ENCODE measurements at regions not wholly inside any gene's neighbourhood (a gene's known extent, or its start where the extent isn't known, plus 50 kb on each side); places are given as distances from the start of the nearest gene placed in this dataset.

DNA sequence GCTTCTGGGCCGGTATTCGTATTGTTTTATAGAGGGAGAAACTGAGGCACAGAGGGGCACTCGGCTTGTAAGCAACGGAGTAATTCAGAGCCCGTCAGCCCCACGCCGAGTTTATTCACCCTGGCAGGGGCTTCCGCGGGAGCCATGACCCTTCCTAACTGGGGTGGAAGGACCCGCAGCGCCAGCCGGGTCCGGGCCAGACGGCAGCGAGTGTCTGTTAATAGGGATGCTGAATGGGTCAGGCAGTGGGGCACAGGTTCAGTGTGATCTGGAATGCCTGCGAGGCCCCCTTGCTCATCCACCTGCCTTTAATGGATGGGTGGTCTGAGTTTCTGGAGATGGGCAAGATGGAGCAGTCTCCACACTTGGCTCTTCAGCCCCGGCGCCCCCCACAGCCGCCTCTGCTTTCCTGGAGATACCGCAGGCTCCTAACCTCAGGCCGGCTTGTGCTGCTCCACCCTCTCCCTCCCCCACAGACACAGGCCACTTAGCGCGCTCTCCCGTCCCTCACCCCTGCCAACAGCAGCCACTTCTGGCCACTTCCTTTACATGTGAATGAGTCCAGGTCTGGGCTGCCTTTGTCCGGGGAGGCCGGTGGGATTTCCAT lies 147.1 kb downstream of the ERCC6L2 start:
- Histone ChIP-seq H3K27ac (peak overlapping the region in 4 of 10 donors; percentile 70 to 83 (median 80)), H3K27me3 (peaks cover 2 to 83% (median 55%) of the 10 kb centered on the region in 7 donors), H3K4me3 (peak overlapping the region in 9 of 10 donors; percentile 44 to 80 (median 62)), H3K4me1 (peaks cover 7 to 38% (median 27%) of the 10 kb centered on the region in 9 donors), H3K9me3 (no peaks in the 10 kb centered on the region), H3K36me3 (no peaks in the 10 kb centered on the region)
- DNase-seq: peak; percentile 34 to 51
- no peak for TF ChIP-seq CTCF (IDR thresholded peaks at IDR 0.05)
- intact Hi-C loops (cut with DNase I): loop anchor here in 1 of 10 donors (10.0 kb wide), 1 partner anchor 192 kb away; no protein-coding TSS in a partner anchor
- 22 to 23% methylated on average over 26 of the region's 26 CpGs for WGBS, 2 donors
- ATAC-seq: peak in 6 of 8 donors; percentile 25 to 53 (median 38)

DNA sequence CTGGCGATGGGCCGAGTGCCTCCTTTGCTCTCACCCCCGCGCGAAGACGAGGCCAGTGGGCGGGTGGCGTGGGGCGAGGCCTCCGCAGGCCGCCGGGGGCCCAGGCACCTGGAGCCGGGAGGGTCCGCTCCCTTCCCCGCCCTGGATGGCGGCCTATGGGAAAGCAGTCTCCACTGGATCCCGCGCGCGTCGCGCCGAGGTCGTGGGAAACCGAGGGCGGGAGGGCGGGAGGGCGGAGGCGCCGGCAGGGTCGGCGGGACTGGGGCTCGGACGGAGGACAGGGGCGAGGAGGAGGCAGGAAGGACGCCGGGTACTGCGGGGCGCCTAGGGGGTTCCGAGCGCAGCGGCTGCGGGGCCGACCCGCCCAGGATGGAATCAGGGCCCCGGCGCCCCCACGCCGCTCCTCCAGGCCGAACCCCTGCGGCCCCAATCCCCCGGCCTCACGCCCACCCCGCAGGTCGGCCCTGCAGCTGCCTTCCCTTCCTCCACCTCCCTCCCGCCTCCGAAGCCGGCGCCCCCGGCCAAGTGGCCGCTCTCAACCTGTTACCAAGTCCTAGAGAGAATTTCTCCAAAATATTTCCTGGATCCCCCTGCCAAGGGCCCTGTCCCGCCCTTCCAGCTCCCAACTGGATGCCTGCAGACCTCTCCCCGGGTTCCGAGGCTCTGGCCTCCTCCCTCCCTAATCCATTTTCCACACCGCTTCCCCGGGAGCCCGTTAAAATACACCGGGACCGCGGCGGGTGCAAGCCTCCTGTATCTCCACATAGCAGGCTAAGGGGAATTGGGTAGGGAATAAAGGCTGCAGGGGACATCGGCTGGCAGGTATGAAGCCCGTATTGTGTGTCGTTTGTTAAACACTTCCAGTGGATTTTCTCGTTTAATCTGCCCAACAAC lies 146.3 kb downstream of the ERCC6L2 start:
- Histone ChIP-seq H3K27me3 (peaks cover 0 to 78% (median 50%) of the 10 kb centered on the region in 7 donors), H3K9me3 (no peaks in the 10 kb centered on the region), H3K4me1 (peaks cover 7 to 33% (median 25%) of the 10 kb centered on the region in 9 donors), H3K36me3 (peaks cover 0 to 7% (median 0%) of the 10 kb centered on the region in 9 donors), H3K4me3 (peak overlapping the region; percentile 44 to 80 (median 62)), H3K27ac (peak overlapping the region; percentile 48 to 83 (median 72))
- intact Hi-C loops (cut with DNase I): loop anchor here in 1 of 10 donors (2.0 to 10.0 kb wide), 2 partner anchors 53 to 193 kb away; no protein-coding TSS in a partner anchor
- DNase-seq: peak in 1 of 2 donors; percentile 52
- ATAC-seq: peak; percentile 19 to 71 (median 38)
- no peak for TF ChIP-seq CTCF (IDR thresholded peaks at IDR 0.05)
- WGBS, 2 donors: 1% methylated on average over 46 to 75 of the region's 75 CpGs

DNA sequence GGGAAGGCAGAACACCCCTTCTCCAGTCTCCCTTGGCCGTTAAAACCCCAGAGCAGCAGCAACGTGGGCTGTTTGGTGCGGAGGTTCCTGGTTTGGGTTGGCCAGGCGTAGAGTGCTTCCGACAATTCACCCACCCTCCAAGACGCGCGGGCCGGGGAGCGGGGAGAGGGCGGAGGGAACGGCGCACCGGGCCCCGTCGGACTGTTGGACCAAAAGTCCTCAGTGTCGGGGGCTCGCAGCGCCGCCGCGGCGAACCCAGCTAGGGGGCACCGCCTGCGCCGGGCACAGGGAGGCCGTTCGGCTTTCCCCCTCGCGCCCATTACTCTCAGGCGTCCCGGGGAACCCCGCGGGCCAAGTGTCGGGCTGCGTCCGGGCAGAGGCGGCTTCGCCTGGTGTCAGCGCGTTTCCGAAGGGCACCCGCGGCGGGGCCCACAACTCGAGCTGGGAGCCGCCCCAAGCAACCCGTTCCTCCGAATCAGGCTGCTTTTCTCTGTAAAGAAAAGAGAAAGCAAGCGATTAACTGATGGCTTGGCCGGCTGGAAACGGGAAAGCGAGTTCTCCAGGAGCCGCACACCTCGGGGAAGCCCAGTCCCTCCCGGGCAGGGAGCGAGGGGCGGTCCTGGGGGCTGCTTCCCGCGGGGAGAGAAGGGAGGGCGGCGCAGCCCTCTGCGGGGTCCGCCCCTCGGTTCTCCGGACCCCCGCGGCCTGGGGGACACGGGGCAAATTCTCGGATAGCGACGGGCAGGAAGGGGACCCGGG lies 145.5 kb downstream of the ERCC6L2 start:
- Histone ChIP-seq H3K27me3 (peaks cover 0 to 72% (median 45%) of the 10 kb centered on the region in 7 donors), H3K4me1 (peaks cover 7 to 33% (median 25%) of the 10 kb centered on the region in 9 donors), H3K4me3 (peak overlapping the region; percentile 44 to 80 (median 62)), H3K36me3 (peaks cover 0 to 8% (median 0%) of the 10 kb centered on the region in 9 donors), H3K27ac (peak overlapping the region; percentile 48 to 83 (median 72)), H3K9me3 (no peaks in the 10 kb centered on the region)
- WGBS, 2 donors: 1% methylated on average over 70 to 73 of the region's 73 CpGs
- intact Hi-C loops (cut with DNase I): loop anchor here in 1 of 10 donors (2.0 to 10.0 kb wide), 2 partner anchors 52 to 194 kb away; no protein-coding TSS in a partner anchor
- peak; percentile 53 to 76 (median 66) for ATAC-seq
- TF ChIP-seq CTCF (IDR thresholded peaks at IDR 0.05): no peak
- peak; percentile 39 to 46 for DNase-seq

Data from heart right ventricle (tissue), 16 donors.